GM23338 (cell line): ENCODE measurements at regions not wholly inside any gene's neighbourhood (a gene's known extent, or its start where the extent isn't known, plus 50 kb on each side); places are given as distances from the start of the nearest gene placed in this dataset.

Experiments used
- ATAC-seq: fragments of 200-7000 bp; cut with Tn5 transposase; 3 replicates; pipeline ENCODE4 v1.9.1; 2020
- DNase-seq: peaks from one replicate; pipeline ENCODE4 v3.0.0-alpha.2; 2015; ENCODE audit warnings: low spot score
- H2AFZ ChIP-seq: fragments of 200-600 bp; sonication (generic); 2 replicates; pipeline ENCODE4 v1.8.0; 2016; ENCODE audit warnings: antibody characterized with exemption, mild to moderate bottlenecking, moderate library complexity
- H3F3A ChIP-seq: fragments of 200-600 bp; sonication (generic); replicated peaks from 2 replicates; pipeline ENCODE4 v1.8.0; 2017; ENCODE audit warnings: antibody characterized with exemption, mixed run types, low read depth
- H3K27ac ChIP-seq: fragments of 200-600 bp; sonication (generic); 2 replicates; pipeline ENCODE4 v1.6.1; 2016; ENCODE audit warnings: low read depth
- H3K27me3 ChIP-seq: fragments of 200-600 bp; sonication (generic); 2 replicates; pipeline ENCODE4 v1.8.0; 2016; ENCODE audit warnings: mild to moderate bottlenecking, mixed run types, moderate library complexity; ENCODE audit not compliant: insufficient read depth
- H3K36me3 ChIP-seq: fragments of 200-600 bp; sonication (generic); 2 replicates; pipeline ENCODE4 v1.8.0; 2016; ENCODE audit warnings: mild to moderate bottlenecking; ENCODE audit not compliant: insufficient read depth
- H3K4me1 ChIP-seq: fragments of 200-600 bp; sonication (generic); 2 replicates; pipeline ENCODE4 v1.8.0; 2016; ENCODE audit warnings: mild to moderate bottlenecking, moderate library complexity; ENCODE audit not compliant: insufficient read depth
- H3K4me2 ChIP-seq: fragments of 200-600 bp; sonication (generic); 2 replicates; pipeline ENCODE4 v1.7.1; 2017; ENCODE audit warnings: mixed run types
- H3K4me3 ChIP-seq: fragments of 200-600 bp; sonication (generic); 2 replicates; pipeline ENCODE4 v1.6.1; 2016; ENCODE audit warnings: mixed run types
- H3K79me2 ChIP-seq: fragments of 200-600 bp; sonication (generic); replicated peaks from 2 replicates; pipeline ENCODE4 v1.8.0; 2017; ENCODE audit warnings: mild to moderate bottlenecking; ENCODE audit not compliant: insufficient read depth
- H3K9me2 ChIP-seq: fragments of 200-600 bp; sonication (generic); 2 replicates; pipeline ENCODE4 v1.8.0; 2017; ENCODE audit not compliant: insufficient read depth
- H4K20me1 ChIP-seq: fragments of 200-600 bp; sonication (generic); replicated peaks from 2 replicates; pipeline ENCODE4 v1.8.0; 2017; ENCODE audit warnings: mild to moderate bottlenecking; ENCODE audit not compliant: insufficient read depth
- H3K27ac Mint-ChIP-seq: 2 replicates; pipeline ENCODE4 v1.8.0; 2020; ENCODE audit warnings: inconsistent platforms, mild to moderate bottlenecking, moderate library complexity, mixed read lengths
- H3K27me3 Mint-ChIP-seq: 3 replicates; pipeline ENCODE4 v1.8.0; 2022; ENCODE audit warnings: low read depth, mild to moderate bottlenecking, moderate library complexity, mixed read lengths, inconsistent platforms; ENCODE audit not compliant: insufficient read depth, poor library complexity
- H3K36me3 Mint-ChIP-seq: 3 replicates; pipeline ENCODE4 v1.8.0; 2021; ENCODE audit warnings: low read depth, mild to moderate bottlenecking, inconsistent platforms, moderate library complexity, mixed read lengths
- H3K4me1 Mint-ChIP-seq: 3 replicates; pipeline ENCODE4 v1.8.0; 2020; ENCODE audit warnings: mild to moderate bottlenecking, inconsistent platforms, mixed read lengths
- H3K4me3 Mint-ChIP-seq: 3 replicates; pipeline ENCODE4 v1.8.0; 2021; ENCODE audit warnings: moderate library complexity, mild to moderate bottlenecking, inconsistent platforms, mixed read lengths
- H3K9me3 Mint-ChIP-seq: 3 replicates; pipeline ENCODE4 v1.8.0; 2020; ENCODE audit warnings: moderate library complexity, mild to moderate bottlenecking, inconsistent platforms, mixed read lengths
- EZH2 ChIP-seq: fragments of 200-600 bp; sonication (generic); IDR thresholded peaks from one replicate; pipeline ENCODE4 v1.8.0; 2017; ENCODE audit warnings: antibody characterized with exemption, mild to moderate bottlenecking, low read depth; ENCODE audit not compliant: unreplicated experiment
- EZH2phosphoT487 ChIP-seq: fragments of 200-600 bp; sonication (generic); IDR thresholded peaks from one replicate; pipeline ENCODE4 v1.8.1; 2018; ENCODE audit warnings: antibody characterized with exemption; ENCODE audit not compliant: unreplicated experiment
- POLR2AphosphoS5 ChIP-seq: IDR thresholded peaks from 2 replicates; pipeline ENCODE4 v1.6.1; 2016; ENCODE audit warnings: antibody characterized with exemption, low read depth
- STAT1 ChIP-seq: IDR thresholded peaks from one replicate; pipeline ENCODE4 v1.6.1; 2016; ENCODE audit warnings: antibody characterized with exemption; ENCODE audit not compliant: unreplicated experiment
- TF ChIP-seq, protein P1 (sequence below): IDR thresholded peaks from 2 replicates; pipeline ENCODE4 v1.6.1; 2016; ENCODE audit warnings: antibody characterized with exemption
- TF ChIP-seq, protein P2 (sequence below), 2 experiments: fragments of 200-600 bp in 1 of 2; sonication (generic) in 1 of 2; conservative IDR thresholded peaks; 2 replicates each; pipeline versions ENCODE4 v1.5.1 to v1.6.1; 2016 to 2017; ENCODE audit warnings: antibody characterized with exemption in 2 of 2, low read depth in 2 of 2, mild to moderate bottlenecking in 2 of 2, moderate library complexity in 1 of 2
- TF ChIP-seq, protein P3 (sequence below): IDR thresholded peaks from one replicate; pipeline ENCODE4 v1.6.1; 2018; ENCODE audit warnings: antibody characterized with exemption; ENCODE audit not compliant: unreplicated experiment

DNA sequence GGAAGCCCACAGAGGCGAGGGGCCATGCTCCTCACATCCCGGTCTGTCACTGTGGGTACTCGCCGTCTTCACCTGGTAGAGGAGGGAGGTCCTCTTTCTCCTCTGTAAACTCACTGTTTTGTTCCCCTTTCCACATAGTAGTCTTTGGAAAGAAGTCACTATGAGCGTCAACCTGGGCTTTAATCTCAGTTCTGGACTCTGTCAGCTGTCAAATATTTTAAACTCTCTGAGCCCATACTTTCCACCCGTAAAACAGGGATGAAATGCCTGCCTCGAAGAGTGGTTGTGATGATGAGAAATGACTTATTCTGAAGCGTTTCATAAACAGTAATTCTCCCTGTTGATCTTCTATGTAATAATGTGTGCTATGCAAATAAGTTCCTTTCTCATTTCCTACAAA, 547.1 kb upstream of the SOX11 start:
- H2AFZ ChIP-seq, result no peak overlapping the region
- H4K20me1 ChIP-seq, result no peaks in the 10 kb centered on the region
- Mint-ChIP-seq H3K4me3 (no peak overlapping the region), H3K9me3 (peaks cover 68% of the 10 kb centered on the region), H3K4me1 (no peaks in the 10 kb centered on the region), H3K36me3 (peaks cover 17% of the 10 kb centered on the region; the same call in 2 of the 3 replicates), H3K27me3 (peaks cover 3% of the 10 kb centered on the region), H3K27ac (no peak overlapping the region)
- no peak for TF ChIP-seq EZH2phosphoT487
- TF ChIP-seq, protein P1, sequence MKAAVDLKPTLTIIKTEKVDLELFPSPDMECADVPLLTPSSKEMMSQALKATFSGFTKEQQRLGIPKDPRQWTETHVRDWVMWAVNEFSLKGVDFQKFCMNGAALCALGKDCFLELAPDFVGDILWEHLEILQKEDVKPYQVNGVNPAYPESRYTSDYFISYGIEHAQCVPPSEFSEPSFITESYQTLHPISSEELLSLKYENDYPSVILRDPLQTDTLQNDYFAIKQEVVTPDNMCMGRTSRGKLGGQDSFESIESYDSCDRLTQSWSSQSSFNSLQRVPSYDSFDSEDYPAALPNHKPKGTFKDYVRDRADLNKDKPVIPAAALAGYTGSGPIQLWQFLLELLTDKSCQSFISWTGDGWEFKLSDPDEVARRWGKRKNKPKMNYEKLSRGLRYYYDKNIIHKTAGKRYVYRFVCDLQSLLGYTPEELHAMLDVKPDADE, result no peak
- no peak overlapping the region for H3K4me2 ChIP-seq
- DNase-seq (no peak), ATAC-seq (no peak)
- no peak overlapping the region for H3K4me3 ChIP-seq
- H3K36me3 ChIP-seq, result no peaks in the 10 kb centered on the region; the same call in 1 of the 2 replicates
- no peak overlapping the region for H3K27ac ChIP-seq
- no peaks in the 10 kb centered on the region for H3K4me1 ChIP-seq
- no peaks in the 10 kb centered on the region for H3K27me3 ChIP-seq
- no peaks in the 10 kb centered on the region for H3K79me2 ChIP-seq
- H3K9me2 ChIP-seq, result no peaks in the 10 kb centered on the region
- no peaks in the 10 kb centered on the region for H3F3A ChIP-seq

DNA sequence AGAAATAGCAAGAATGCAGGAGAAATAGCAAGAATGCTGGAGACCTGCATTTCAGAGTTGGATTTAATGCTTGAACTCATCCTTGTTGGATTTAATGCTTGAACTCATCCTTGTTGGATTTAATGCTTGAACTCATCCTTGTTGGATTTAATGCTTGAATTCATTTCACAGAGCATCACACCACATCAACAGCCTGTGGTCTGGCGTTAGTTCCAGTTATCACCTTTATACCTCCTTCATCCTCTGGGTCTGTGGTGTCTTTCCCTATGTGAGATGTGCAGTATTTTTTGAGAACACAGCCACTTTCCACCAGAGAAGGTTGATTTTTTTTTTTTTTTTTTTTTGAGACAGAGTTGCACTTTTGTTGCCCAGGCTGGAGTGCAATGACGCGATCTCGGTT, 546.4 kb upstream of the SOX11 start:
- ATAC-seq (no peak), DNase-seq (no peak)
- Mint-ChIP-seq H3K36me3 (peaks cover 17% of the 10 kb centered on the region; the same call in 2 of the 3 replicates), H3K9me3 (peaks cover 64% of the 10 kb centered on the region), H3K27me3 (peaks cover 3% of the 10 kb centered on the region), H3K27ac (no peak overlapping the region), H3K4me3 (no peak overlapping the region), H3K4me1 (no peaks in the 10 kb centered on the region)
- no peaks in the 10 kb centered on the region for H3K4me1 ChIP-seq
- no peaks in the 10 kb centered on the region for H3K79me2 ChIP-seq
- H3K4me2 ChIP-seq, result no peak overlapping the region
- no peak overlapping the region for H2AFZ ChIP-seq
- no peaks in the 10 kb centered on the region for H4K20me1 ChIP-seq
- no peak overlapping the region for H3K4me3 ChIP-seq
- H3K27ac ChIP-seq, result no peak overlapping the region
- no peaks in the 10 kb centered on the region; the same call in 1 of the 2 replicates for H3K36me3 ChIP-seq
- TF ChIP-seq, protein P2, sequence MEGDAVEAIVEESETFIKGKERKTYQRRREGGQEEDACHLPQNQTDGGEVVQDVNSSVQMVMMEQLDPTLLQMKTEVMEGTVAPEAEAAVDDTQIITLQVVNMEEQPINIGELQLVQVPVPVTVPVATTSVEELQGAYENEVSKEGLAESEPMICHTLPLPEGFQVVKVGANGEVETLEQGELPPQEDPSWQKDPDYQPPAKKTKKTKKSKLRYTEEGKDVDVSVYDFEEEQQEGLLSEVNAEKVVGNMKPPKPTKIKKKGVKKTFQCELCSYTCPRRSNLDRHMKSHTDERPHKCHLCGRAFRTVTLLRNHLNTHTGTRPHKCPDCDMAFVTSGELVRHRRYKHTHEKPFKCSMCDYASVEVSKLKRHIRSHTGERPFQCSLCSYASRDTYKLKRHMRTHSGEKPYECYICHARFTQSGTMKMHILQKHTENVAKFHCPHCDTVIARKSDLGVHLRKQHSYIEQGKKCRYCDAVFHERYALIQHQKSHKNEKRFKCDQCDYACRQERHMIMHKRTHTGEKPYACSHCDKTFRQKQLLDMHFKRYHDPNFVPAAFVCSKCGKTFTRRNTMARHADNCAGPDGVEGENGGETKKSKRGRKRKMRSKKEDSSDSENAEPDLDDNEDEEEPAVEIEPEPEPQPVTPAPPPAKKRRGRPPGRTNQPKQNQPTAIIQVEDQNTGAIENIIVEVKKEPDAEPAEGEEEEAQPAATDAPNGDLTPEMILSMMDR (conservative IDR thresholded peaks at IDR 0.05; ENCODE audit: low read depth in 2 of 2), result no peak
- no peaks in the 10 kb centered on the region for H3F3A ChIP-seq
- no peaks in the 10 kb centered on the region for H3K27me3 ChIP-seq
- no peaks in the 10 kb centered on the region for H3K9me2 ChIP-seq

DNA sequence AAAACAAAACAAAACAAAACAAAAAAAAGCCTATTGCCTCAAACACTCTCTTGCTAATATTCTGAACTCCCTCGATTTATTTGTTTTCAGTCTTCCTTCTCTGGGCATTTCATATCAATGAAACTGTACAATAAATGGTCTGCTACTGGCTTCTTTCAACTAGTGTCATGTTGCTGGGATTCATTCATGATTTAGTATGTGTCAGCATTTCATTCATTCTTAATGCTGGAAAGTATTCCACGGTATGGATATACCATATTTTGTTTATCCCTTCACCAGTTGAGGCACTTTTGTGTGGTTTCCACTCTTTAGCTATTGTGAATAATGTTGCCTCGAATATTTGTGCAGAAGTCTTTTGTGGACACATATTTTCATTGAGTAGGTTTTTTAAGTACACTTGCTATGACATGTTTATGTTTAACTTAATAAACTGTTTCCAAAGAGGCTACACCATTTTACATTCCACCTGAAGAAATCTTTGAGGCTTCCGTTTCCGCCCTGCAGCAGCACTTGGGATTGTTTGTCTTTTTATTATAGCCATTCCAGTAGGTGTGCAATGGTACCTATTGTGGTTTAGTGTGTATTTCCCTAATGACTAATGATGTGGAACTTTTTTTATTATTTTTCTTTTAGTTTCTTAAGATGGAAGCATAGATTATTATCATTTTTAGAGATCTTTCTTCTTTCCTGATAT, 543.6 kb upstream of the SOX11 start:
- Histone ChIP-seq H2AFZ (no peak overlapping the region), H3K27ac (no peak overlapping the region), H3K4me2 (no peak overlapping the region), H4K20me1 (no peaks in the 10 kb centered on the region; the same call in 1 of the 2 replicates), H3K27me3 (no peaks in the 10 kb centered on the region), H3K9me2 (no peaks in the 10 kb centered on the region; the same call in 1 of the 2 replicates), H3F3A (no peaks in the 10 kb centered on the region), H3K36me3 (no peaks in the 10 kb centered on the region; the same call in 1 of the 2 replicates), H3K4me3 (no peak overlapping the region), H3K79me2 (no peaks in the 10 kb centered on the region), H3K4me1 (no peaks in the 10 kb centered on the region)
- DNase-seq, result no peak
- no peaks in the 10 kb centered on the region for H3K4me1 Mint-ChIP-seq
- H3K27me3 Mint-ChIP-seq, result peaks cover 5% of the 10 kb centered on the region
- ATAC-seq, result no peak
- peaks cover 29% of the 10 kb centered on the region for H3K36me3 Mint-ChIP-seq
- no peak overlapping the region for H3K27ac Mint-ChIP-seq
- H3K9me3 Mint-ChIP-seq, result peaks cover 86% of the 10 kb centered on the region
- no peak overlapping the region for H3K4me3 Mint-ChIP-seq
- TF ChIP-seq, protein P1, result no peak
- TF ChIP-seq EZH2 (no peak), EZH2phosphoT487 (no peak), POLR2AphosphoS5 (no peak), STAT1 (no peak)
- TF ChIP-seq, protein P2 (conservative IDR thresholded peaks at IDR 0.05; ENCODE audit: low read depth in 2 of 2), result no peak
- TF ChIP-seq, protein P3, sequence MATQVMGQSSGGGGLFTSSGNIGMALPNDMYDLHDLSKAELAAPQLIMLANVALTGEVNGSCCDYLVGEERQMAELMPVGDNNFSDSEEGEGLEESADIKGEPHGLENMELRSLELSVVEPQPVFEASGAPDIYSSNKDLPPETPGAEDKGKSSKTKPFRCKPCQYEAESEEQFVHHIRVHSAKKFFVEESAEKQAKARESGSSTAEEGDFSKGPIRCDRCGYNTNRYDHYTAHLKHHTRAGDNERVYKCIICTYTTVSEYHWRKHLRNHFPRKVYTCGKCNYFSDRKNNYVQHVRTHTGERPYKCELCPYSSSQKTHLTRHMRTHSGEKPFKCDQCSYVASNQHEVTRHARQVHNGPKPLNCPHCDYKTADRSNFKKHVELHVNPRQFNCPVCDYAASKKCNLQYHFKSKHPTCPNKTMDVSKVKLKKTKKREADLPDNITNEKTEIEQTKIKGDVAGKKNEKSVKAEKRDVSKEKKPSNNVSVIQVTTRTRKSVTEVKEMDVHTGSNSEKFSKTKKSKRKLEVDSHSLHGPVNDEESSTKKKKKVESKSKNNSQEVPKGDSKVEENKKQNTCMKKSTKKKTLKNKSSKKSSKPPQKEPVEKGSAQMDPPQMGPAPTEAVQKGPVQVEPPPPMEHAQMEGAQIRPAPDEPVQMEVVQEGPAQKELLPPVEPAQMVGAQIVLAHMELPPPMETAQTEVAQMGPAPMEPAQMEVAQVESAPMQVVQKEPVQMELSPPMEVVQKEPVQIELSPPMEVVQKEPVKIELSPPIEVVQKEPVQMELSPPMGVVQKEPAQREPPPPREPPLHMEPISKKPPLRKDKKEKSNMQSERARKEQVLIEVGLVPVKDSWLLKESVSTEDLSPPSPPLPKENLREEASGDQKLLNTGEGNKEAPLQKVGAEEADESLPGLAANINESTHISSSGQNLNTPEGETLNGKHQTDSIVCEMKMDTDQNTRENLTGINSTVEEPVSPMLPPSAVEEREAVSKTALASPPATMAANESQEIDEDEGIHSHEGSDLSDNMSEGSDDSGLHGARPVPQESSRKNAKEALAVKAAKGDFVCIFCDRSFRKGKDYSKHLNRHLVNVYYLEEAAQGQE, result no peak
